SU-DHL-6 (cell line): ENCODE measurements at regions not wholly inside any gene's neighbourhood (a gene's known extent, or its start where the extent isn't known, plus 50 kb on each side); places are given as distances from the start of the nearest gene placed in this dataset.

Source experiments
- H2AFZ ChIP-seq: fragments of 200-600 bp; sonication (generic); 2 replicates; pipeline ENCODE4 v1.6.1; 2014; ENCODE audit warnings: low read depth, mild to moderate bottlenecking, moderate library complexity, mixed read lengths, antibody characterized with exemption, low read length; ENCODE audit not compliant: severe bottlenecking
- H3F3A ChIP-seq: fragments of 200-600 bp; shearing (Covaris generic); 2 replicates; pipeline ENCODE4 v1.6.0; 2016; ENCODE audit warnings: antibody characterized with exemption, mild to moderate bottlenecking; ENCODE audit not compliant: insufficient read depth
- H3K27ac ChIP-seq: fragments of 200-600 bp; sonication (generic); 2 replicates; pipeline ENCODE4 v1.5.1; 2016; ENCODE audit warnings: low read depth, mild to moderate bottlenecking, low read length, moderate library complexity, mixed read lengths
- H3K27me3 ChIP-seq: fragments of 200-600 bp; sonication (generic), shearing (Covaris generic); 2 replicates; pipeline ENCODE4 v1.6.0; 2014; ENCODE audit warnings: mild to moderate bottlenecking, low read length
- H3K36me3 ChIP-seq: fragments of 200-600 bp; sonication (generic); 2 replicates; pipeline ENCODE4 v1.6.1; 2014; ENCODE audit warnings: mild to moderate bottlenecking, low read length, mixed read lengths
- H3K4me2 ChIP-seq: fragments of 300-600, 200-600 bp; shearing (Covaris generic), sonication (generic); 2 replicates; pipeline ENCODE4 v1.6.0; 2014; ENCODE audit warnings: low read length, low read depth, mild to moderate bottlenecking; ENCODE audit not compliant: poor library complexity, severe bottlenecking
- H3K4me3 ChIP-seq: fragments of 200-600 bp; sonication (generic); 2 replicates; pipeline ENCODE4 v1.5.1; 2014; ENCODE audit warnings: antibody characterized with exemption, low read length, mild to moderate bottlenecking, mixed read lengths; ENCODE audit not compliant: insufficient read depth, poor library complexity, severe bottlenecking
- H3K79me2 ChIP-seq: fragments of 200-600 bp; sonication (generic); 2 replicates; pipeline ENCODE4 v1.6.1; 2014; ENCODE audit warnings: mild to moderate bottlenecking, low read length, moderate library complexity; ENCODE audit not compliant: insufficient read depth
- H3K9ac ChIP-seq: fragments of 200-600 bp; sonication (generic); 2 replicates; pipeline ENCODE4 v1.7.0; 2014; ENCODE audit warnings: mild to moderate bottlenecking, low read length
- H3K9me2 ChIP-seq: fragments of 200-600 bp; sonication (generic); replicated peaks from 2 replicates; pipeline ENCODE4 v1.6.1; 2014; ENCODE audit warnings: low read length; ENCODE audit not compliant: insufficient read depth
- H3K9me3 ChIP-seq: fragments of 200-600 bp; sonication (generic); 2 replicates; pipeline ENCODE4 v1.6.1; 2014; ENCODE audit warnings: low read length, mixed read lengths; ENCODE audit not compliant: insufficient read depth
- H4K20me1 ChIP-seq: fragments of 200-600 bp; sonication (generic); 2 replicates; pipeline ENCODE4 v1.6.1; 2014; ENCODE audit warnings: low read depth, mild to moderate bottlenecking, antibody characterized with exemption, low read length, moderate library complexity, mixed read lengths
- CTCF ChIP-seq: fragments of 200-600 bp; sonication (generic); IDR thresholded peaks from one replicate; pipeline ENCODE4 v1.5.1; 2017; ENCODE audit warnings: antibody characterized with exemption, mild to moderate bottlenecking, low read length, moderate library complexity; ENCODE audit not compliant: insufficient read depth, poor library complexity, severe bottlenecking
- EZH2phosphoT487 ChIP-seq: fragments of 200-600 bp; sonication (generic), shearing (Covaris generic); conservative IDR thresholded peaks from 2 replicates; pipeline ENCODE4 v1.6.1; 2018; ENCODE audit warnings: mild to moderate bottlenecking, antibody characterized with exemption, low read length, moderate library complexity, mixed read lengths

- Histone ChIP-seq H3F3A (no peaks in the 10 kb centered on the region), H3K79me2 (no peaks in the 10 kb centered on the region), H2AFZ (no peak overlapping the region), H3K9me2 (no peaks in the 10 kb centered on the region), H3K36me3 (no peaks in the 10 kb centered on the region), H3K4me2 (no peak overlapping the region), H3K4me3 (no peak overlapping the region), H3K9me3 (no peaks in the 10 kb centered on the region), H3K9ac (no peak overlapping the region), H3K27me3 (no peaks in the 10 kb centered on the region), H4K20me1 (no peaks in the 10 kb centered on the region), H3K27ac (no peak overlapping the region)
- TF ChIP-seq EZH2phosphoT487 = no peak
- TF ChIP-seq CTCF = no peak
Observed at GRCh38 chr18:42159146-42159545, 204.1 kb downstream of the PIK3C3 start.

GRCh38 chr18:42163321-42163720 is 208.3 kb downstream of the PIK3C3 start:
- H3K36me3 ChIP-seq = no peaks in the 10 kb centered on the region
- no peak overlapping the region for H2AFZ ChIP-seq
- no peak overlapping the region for H3K27ac ChIP-seq
- H3K9ac ChIP-seq = no peak overlapping the region
- H3K4me2 ChIP-seq = no peak overlapping the region
- no peaks in the 10 kb centered on the region for H4K20me1 ChIP-seq
- TF ChIP-seq EZH2phosphoT487 = no peak
- TF ChIP-seq CTCF = no peak
- no peaks in the 10 kb centered on the region for H3F3A ChIP-seq
- H3K27me3 ChIP-seq = no peaks in the 10 kb centered on the region
- no peaks in the 10 kb centered on the region for H3K9me2 ChIP-seq
- H3K79me2 ChIP-seq = no peaks in the 10 kb centered on the region
- no peaks in the 10 kb centered on the region for H3K9me3 ChIP-seq
- no peak overlapping the region for H3K4me3 ChIP-seq

GRCh38 chr18:42164556-42164955 is 209.5 kb downstream of the PIK3C3 start:
- no peaks in the 10 kb centered on the region for H3K9me3 ChIP-seq
- H2AFZ ChIP-seq = no peak overlapping the region
- TF ChIP-seq CTCF (no peak), EZH2phosphoT487 (no peak)

More at GRCh38 chr18:42164556-42164955, 209.5 kb downstream of the PIK3C3 start:
- Histone ChIP-seq H3K36me3 (no peaks in the 10 kb centered on the region), H3K27ac (no peak overlapping the region), H3K79me2 (no peaks in the 10 kb centered on the region), H4K20me1 (no peaks in the 10 kb centered on the region), H3K4me2 (no peak overlapping the region), H3F3A (no peaks in the 10 kb centered on the region), H3K9me2 (no peaks in the 10 kb centered on the region), H3K4me3 (no peak overlapping the region), H3K9ac (no peak overlapping the region), H3K27me3 (no peaks in the 10 kb centered on the region)
